ENCODE measurements at regions not wholly inside any gene's neighbourhood (a gene's known extent, or its start where the extent isn't known, plus 50 kb on each side); places are given as distances from the start of the nearest gene placed in this dataset.
"Not testable (repeated sequence)": the region's sequence is repeated elsewhere in the genome, so short reads cannot be mapped to it uniquely, and the experiment has no call there.

- TF ChIP-seq, protein P1, sequence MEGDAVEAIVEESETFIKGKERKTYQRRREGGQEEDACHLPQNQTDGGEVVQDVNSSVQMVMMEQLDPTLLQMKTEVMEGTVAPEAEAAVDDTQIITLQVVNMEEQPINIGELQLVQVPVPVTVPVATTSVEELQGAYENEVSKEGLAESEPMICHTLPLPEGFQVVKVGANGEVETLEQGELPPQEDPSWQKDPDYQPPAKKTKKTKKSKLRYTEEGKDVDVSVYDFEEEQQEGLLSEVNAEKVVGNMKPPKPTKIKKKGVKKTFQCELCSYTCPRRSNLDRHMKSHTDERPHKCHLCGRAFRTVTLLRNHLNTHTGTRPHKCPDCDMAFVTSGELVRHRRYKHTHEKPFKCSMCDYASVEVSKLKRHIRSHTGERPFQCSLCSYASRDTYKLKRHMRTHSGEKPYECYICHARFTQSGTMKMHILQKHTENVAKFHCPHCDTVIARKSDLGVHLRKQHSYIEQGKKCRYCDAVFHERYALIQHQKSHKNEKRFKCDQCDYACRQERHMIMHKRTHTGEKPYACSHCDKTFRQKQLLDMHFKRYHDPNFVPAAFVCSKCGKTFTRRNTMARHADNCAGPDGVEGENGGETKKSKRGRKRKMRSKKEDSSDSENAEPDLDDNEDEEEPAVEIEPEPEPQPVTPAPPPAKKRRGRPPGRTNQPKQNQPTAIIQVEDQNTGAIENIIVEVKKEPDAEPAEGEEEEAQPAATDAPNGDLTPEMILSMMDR (IDR thresholded peaks at IDR 0.05): not testable (repeated sequence)
- not testable (repeated sequence) for TF ChIP-seq SIN3A (IDR thresholded peaks at IDR 0.05; ENCODE audit: borderline replicate concordance, insufficient read depth, low read depth, low read length)
Observed at GRCh38 chr13:44628826-44629225, 52.7 kb upstream of the TSC22D1 start.
